Left lobe of liver (tissue), 2 donors: ENCODE measurements at regions not wholly inside any gene's neighbourhood (a gene's known extent, or its start where the extent isn't known, plus 50 kb on each side); places are given as distances from the start of the nearest gene placed in this dataset.

Source experiments
- ATAC-seq: fragments of 200-7000 bp; cut with Tn5 transposase; one replicate; pipeline ENCODE4 v1.9.1; 2020; ENCODE audit warnings: mild to moderate bottlenecking, moderate library complexity
- DNase-seq: peaks from one replicate; pipeline ENCODE4 v3.0.0-alpha.2; 2020; ENCODE audit warnings: low spot score
- donor health status: DM: no; HTN: no; CAD: no; lungs with moderate emphysema.
- donor health status: DM: no; HTN: yes; CAD: no.

GRCh38 chr19:31693131-31693932 lies 344.1 kb upstream of the TSHZ3 start:
- DNase-seq (no peak), ATAC-seq (no peak)

DNA sequence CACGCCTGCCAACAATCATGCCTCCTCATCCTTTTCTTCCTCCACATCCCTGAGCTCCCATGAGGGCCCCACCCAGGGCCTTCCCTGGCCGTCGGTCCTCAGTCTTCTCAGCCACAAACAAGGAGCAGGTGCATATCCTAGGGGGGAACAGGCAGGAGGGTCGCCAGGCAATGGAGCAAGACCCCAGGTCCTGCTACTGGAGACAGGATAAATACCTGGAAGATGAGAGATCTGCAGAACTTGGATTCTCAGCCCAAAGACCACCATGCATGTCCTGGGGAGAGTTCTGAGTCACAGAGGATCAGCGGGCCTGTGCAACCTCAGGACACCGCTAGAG lies 344.7 kb upstream of the TSHZ3 start:
- ATAC-seq: no peak
- DNase-seq: no peak

GRCh38 chr19:31694761-31695160 lies 345.5 kb upstream of the TSHZ3 start:
- DNase-seq (no peak), ATAC-seq (no peak)

DNA sequence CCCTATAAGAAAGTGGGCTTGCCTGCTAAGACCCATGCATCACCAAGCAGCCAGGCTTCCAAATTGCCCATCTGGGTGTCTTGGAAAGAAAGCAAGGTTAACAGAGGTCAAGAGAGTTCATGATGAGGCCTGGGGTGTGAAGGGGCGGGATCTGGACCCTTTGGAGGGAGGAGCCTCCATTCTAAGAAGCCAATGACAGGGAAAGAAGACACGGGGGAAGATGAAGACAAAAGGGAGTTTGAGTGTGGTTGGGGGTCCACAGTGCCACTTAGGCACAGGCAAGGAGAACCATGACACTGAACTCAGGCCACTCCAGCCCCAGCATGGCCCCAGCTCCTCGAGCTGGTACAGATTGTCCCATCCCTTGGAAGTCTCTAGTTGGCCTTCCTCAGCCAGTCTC lies 350.2 kb upstream of the TSHZ3 start:
- no peak for DNase-seq
- ATAC-seq: no peak

DNA sequence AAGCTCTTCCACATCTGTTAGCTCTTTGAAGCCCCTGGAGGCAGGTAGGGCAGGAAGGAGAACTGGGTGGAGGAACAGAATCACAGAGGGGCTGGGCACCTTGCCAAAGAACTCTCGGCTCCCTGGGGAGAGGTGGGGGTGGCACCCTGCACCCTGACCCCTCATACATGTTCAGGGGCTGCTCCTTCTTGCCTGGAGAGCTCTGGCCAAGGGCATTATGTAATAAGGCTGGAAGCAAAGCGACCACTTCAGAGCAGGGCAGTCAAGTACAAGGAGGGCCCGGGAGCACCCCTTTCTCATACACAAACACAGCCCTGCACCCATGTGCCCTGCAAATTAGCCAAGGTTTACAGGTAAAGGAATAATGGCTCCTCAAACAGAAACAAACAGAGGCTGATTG lies 351.9 kb upstream of the TSHZ3 start:
- no peak for DNase-seq
- no peak for ATAC-seq

DNA sequence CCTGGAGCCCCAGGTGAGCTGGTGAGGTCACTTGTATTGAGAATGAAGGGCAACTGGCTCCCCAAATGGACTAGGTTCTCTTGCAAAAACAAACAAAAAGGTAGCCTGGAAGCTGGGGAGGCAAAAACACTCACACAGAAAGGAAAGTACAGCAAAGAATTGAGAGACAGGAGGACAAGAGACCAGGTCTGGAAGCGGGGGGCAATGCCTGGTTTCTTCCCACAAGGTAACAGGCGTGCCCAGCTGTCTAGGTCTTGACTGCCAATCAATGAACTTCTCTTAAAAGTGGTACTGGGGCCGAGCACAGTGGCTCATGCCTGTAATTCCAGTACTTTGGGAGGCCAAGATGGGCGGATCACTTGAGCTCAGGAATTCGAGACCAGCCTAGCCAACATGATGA lies 356.4 kb upstream of the TSHZ3 start:
- no peak for DNase-seq

GRCh38 chr19:31706131-31706530 lies 356.9 kb upstream of the TSHZ3 start:
- DNase-seq (no peak), ATAC-seq (no peak)

More for the DNA sequence above, 356.4 kb upstream of the TSHZ3 start:
- no peak for ATAC-seq

DNA sequence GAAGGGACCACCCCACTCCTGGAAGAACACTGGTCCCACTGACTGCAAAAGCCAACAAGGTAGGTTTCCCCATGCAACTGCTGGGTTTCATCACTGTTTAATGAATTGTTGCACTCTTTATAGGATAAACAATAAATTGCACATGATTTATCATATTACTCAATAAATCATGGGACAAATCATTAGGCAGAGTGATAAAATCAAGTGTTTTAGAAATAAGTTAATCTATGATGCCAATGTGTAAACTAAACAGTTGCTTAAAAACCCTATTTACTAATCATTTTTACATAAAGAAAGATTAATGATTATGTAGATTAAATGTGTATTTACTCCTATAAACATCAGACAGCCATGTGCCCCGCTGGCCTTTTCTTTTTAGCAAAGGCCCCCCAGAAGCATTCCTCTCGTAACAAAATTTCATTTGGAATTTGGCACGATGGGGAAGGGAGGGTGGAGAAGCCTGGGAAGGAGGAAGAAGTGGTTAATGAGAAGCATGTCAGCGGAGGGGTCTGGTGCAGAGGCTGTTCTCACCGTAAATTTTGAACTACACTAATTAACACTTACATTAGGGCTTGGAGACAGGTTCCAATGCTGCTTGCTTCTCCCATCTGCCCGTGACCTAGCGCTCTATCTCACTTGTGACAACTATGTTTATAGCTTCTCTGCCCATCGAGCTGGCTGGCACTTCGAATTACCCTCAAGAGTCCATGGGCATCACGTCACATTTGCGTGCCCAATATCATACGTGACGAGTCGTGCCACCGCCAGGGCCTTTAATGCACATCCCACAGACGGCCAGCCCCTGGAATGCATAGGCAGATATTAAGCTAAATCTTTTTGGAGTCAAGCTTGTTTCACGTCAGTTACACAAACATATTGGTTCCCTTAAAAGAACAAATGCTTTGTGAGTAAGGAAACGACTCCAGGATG lies 357.7 kb upstream of the TSHZ3 start:
- DNase-seq (no peak), ATAC-seq (no peak)

DNA sequence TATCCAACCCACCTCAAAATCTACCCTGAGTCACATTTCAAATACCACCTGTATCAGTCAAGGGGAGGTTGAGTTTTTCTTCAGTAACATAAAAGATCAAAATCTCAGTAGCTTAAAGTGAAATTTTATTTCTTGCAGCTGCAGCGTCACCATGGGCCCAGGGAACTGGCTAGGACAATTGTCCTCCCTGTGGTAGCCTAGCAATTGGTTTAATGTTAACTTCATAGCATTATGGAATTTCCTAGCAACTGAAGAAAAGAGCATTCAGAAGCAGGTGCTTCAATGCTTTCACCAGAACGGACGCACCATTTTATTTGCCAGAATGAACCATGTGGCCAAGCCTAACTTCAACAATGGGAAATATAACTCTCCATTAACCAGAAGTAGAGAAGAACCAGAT lies 359.3 kb upstream of the TSHZ3 start:
- ATAC-seq (no peak), DNase-seq (no peak)

GRCh38 chr19:31709476-31709875 lies 360.2 kb upstream of the TSHZ3 start:
- ATAC-seq (no peak), DNase-seq (no peak)

GRCh38 chr19:31715249-31715945 lies 366.2 kb upstream of the TSHZ3 start:
- peak; percentile 64 for ATAC-seq

DNA sequence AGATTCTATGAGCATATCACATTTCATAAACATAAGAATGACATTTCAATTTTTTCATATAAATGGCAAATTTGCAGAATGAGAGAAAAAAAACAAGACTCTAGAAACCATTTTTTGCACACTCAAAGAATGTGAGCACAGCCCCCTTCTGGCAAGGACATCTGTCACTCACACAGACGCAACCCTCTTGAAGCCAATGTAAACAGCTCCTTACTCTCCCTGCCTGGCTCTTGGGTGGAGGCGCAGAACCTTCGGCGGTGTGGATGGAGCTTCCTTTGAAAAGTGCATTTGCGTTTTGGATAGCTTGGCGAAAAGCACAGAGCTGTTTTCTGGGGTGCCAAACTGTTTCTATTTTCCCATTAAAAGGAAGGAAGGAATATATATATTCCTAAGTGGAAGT lies 367.6 kb upstream of the TSHZ3 start:
- ATAC-seq: no peak
- no peak for DNase-seq

More at GRCh38 chr19:31715249-31715945, 366.2 kb upstream of the TSHZ3 start:
- peak; percentile 66 for DNase-seq

DNA sequence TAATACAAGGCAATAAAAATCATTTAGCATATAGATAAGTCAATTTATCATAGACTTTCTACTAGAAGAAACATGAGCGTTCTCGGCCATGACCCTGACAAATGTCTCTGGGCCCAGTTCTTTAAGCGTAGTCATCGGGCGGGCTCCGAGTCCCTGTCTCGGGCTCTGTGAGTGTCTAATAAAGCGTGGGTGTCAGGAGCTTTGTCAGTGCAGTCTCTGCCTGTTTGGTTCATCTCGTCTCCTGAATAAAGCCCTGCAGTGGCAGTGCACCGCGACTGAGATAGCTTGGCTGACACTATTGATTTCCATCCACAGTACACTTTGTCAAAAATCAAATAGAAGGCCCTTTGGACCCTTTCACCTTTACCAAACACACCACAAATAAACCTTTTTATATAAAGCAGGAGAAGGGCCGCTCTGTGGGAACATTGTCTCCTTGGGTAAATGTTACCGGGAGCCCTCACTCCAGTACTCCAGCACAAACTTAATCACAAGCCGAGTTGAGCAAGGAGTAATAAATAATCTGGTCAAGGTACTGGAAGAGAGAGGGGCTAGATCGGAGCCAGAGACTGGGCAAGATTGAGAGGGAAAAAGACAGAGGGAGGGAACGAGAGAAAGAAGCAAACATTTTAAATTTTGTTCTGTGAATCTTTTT lies 368.2 kb upstream of the TSHZ3 start:
- peak; percentile 61 for ATAC-seq
- peak; percentile 46 for DNase-seq

- no peak for DNase-seq
- ATAC-seq: no peak
These were observed 368.8 kb upstream of the TSHZ3 start for GRCh38 chr19:31718032-31718431.

- DNase-seq: no peak
- no peak for ATAC-seq
These were observed 369.7 kb upstream of the TSHZ3 start for GRCh38 chr19:31718898-31719297.

DNA sequence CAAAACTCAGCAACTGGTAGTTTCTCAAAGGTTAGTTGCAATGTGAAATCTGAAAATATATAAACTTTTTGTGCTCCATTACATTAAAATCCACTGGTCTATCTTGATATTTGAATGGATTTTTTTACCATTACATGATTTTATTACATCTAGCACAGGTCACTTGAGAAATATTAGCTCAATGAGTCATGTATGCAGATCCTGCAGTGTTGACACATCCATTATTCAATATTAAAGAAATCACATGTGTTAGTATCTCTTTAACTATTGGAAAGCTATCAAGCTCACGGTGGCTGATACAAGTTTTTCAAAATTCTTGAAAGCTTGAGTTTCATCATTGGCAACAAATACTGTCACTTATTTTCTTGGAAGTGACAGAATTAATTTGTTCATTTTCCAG lies 373.9 kb upstream of the TSHZ3 start:
- ATAC-seq: no peak
- no peak for DNase-seq

DNA sequence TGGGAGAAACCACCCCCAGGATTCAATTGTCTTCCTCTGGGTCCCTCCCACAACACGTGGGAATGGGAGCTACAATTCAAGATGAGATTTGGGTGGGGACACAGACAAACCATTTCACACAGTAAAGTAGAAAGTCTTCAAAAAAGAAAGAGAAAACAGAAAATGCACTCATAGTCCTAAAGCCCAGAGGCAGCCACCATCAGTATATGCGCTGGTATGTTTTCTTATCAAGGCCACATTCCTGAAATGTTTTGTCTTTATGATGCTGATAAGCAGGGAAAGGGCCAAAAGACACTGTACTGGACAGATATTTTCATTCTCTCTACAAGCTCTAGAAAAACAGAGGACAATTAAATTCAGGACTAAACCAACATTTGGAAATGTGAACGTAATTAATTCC lies 375.8 kb upstream of the TSHZ3 start:
- ATAC-seq: no peak
- no peak for DNase-seq

DNA sequence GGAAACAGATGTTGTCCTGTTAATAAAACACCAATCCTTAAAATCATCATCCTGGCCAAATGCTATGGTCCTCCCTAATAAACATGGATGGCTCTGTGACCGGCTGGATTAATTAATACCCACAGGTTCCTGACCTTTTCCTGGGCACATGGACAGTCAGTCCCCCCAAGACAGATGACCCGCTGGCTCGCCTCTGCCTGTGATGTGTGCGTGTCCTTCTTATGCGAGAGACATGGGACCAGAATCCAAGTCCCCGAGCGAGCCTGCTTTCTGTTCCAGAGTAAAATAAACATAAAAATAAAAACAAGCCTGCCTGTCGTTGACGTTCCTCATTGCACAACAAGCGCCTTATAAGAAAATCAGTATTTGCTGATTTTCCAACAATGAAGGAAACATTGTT lies 378.3 kb upstream of the TSHZ3 start:
- ATAC-seq (no peak), DNase-seq (no peak)

- ATAC-seq: no peak
- DNase-seq: no peak
These were observed 381.0 kb upstream of the TSHZ3 start for GRCh38 chr19:31730270-31730669.

DNA sequence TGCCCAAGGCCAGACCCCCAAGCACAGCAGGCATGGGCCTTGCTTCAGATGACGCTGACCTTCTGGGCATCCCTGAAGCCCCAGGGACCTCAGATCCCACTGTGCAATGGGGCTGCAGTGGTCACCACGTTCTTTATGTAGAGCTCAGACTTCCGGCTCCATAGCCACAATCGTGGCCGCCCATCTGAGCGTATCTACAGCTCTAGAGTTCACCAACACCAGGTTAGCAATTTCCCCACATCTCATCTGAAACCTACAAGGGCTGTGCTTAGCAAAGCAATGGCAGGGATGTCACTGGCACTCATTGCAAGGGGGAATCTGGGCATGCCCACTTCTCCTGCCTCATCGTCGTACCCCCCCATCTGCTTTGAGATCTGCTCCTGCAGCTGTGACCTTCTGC lies 384.4 kb upstream of the TSHZ3 start:
- DNase-seq: no peak
- ATAC-seq: no peak

GRCh38 chr19:31742249-31742648 lies 393.0 kb upstream of the TSHZ3 start:
- DNase-seq (no peak), ATAC-seq (no peak)
